GM08714 (cell line): ENCODE measurements at regions not wholly inside any gene's neighbourhood (a gene's known extent, or its start where the extent isn't known, plus 50 kb on each side); places are given as distances from the start of the nearest gene placed in this dataset.

ENCODE experiments used
- H3K4me3 ChIP-seq: fragments of 200-500 bp; sonication (Bioruptor generic); 2 replicates; pipeline ENCODE4 v1.5.1; 2014; ENCODE audit warnings: mild to moderate bottlenecking, low read length, inconsistent platforms
- ZNF274 ChIP-seq: IDR thresholded peaks from 2 replicates; pipeline ENCODE4 v1.6.1; 2012; ENCODE audit warnings: mild to moderate bottlenecking, low read depth, low read length

DNA sequence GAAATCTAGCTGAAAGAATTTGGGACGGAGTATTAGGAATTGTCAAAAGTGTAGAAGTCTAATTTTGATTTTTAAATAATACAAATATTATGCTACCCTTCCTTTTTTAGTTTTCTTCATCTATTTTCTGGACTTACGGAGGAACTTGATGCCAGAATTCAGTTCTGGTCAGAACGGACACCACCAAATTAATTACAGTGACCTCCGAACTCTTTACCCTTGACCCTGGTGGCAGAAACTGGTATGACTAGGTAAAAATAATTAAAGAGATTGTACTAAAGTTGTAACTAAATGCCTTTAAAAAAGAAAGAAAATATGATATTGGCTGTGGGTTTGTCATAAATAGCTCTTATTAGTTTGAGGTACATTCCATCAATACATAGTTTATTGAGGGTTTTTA lies 751.1 kb upstream of the MAP3K7 start:
- no peak overlapping the region for H3K4me3 ChIP-seq
- TF ChIP-seq ZNF274 = no peak

DNA sequence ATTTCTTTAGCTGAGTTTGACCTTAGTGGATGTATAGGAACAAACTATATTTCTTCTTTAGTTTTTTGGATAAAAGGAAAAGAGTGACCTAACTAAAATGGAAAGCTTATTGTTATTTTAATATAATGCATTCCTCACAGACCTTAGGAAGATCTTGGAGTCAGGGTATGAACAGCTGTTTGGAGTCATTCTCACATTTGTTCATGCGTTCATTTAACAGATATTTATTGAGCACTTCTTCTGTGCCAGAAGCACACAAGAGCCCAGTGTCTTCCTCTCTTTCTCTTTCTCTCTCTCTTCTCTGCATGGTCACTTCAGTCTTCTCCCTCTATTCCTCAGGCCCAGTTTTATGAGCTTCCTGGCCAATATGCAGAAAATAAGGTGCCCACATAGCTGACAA lies 744.0 kb upstream of the MAP3K7 start:
- no peak overlapping the region for H3K4me3 ChIP-seq
- TF ChIP-seq ZNF274 = no peak

DNA sequence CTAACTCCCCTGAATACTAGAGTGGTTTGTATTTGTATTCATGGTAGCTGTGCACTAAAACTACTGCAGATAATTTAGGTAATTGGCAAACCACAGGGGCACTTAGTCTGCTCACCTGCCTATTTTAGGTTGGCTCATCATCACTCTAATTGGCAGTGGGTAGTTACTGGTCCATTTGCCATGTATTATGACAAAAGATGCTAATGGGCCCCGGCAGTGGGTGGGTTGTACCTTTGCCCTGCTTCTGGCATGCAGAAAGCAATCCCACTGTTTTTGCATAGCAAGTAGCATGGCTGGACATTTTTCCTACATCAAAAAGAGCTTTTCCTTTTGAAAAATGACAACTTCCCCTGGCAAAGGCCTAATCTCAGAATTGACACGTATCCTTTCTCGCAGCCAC lies 741.4 kb upstream of the MAP3K7 start:
- H3K4me3 ChIP-seq = no peak overlapping the region
- TF ChIP-seq ZNF274 = no peak

DNA sequence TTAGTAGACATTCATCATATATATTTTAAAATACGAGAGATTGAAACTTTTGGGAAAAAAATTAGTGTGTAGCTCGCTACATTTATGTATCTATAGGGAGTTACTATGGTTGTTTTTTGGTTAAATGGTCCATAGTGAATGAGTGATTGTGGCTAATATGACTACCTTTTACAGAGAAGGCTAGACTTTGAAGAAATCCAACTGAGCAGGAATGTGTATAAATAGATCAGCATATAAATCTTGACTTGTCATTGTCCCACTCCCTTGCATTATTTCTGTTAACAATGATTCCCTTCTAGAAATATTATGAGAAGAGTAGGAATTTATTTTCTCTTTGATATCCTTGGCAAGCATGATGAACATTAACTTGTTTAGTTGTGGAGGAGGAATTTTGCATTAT lies 737.8 kb upstream of the MAP3K7 start:
- H3K4me3 ChIP-seq = no peak overlapping the region
- no peak for TF ChIP-seq ZNF274

DNA sequence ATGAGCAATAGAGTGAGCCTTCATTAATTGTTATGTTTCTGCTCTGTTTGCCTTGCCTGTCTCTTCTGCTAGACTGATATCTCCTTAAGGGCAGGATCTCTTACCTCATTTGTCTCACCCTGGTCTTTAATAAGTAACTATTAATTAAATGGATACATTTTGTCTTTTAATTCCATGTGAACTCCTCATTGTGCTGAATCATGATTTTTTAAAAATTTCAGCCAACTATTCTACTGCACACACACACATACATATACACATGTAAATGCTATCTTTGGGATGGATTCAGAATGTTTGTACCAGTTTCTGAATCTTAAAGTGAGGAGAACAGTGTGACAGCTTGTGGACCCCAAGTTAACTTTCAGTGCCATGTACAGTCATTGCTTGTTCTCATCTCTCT lies 731.1 kb upstream of the MAP3K7 start:
- no peak overlapping the region for H3K4me3 ChIP-seq
- no peak for TF ChIP-seq ZNF274

DNA sequence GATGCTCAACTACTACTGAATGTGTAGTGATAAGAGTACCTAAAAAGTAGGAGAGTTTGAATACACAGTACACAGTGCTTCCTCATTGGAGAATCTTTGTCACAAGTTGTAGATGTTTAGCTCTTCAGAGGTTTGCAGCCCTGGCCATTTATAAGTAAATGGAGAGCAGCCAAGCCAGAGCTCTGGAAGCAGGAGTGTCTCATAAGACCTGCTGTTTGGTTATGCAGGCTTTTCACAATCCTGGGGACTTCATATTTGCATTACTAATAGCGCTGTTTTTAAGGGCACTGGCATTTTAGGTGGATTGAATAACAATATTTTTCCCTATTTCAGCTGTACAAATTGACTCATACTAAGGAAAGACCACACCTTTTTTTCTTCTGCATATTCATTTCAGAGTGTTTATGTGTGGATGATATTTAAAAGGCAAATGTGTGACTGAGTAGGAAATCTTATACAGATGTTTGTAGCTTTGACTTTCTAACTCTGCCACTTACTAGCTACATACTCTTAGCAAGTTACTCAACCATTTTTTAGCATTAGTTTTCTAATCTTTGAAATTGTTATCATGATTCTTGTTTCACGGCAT lies 730.5 kb upstream of the MAP3K7 start:
- no peak overlapping the region for H3K4me3 ChIP-seq
- TF ChIP-seq ZNF274 = no peak

DNA sequence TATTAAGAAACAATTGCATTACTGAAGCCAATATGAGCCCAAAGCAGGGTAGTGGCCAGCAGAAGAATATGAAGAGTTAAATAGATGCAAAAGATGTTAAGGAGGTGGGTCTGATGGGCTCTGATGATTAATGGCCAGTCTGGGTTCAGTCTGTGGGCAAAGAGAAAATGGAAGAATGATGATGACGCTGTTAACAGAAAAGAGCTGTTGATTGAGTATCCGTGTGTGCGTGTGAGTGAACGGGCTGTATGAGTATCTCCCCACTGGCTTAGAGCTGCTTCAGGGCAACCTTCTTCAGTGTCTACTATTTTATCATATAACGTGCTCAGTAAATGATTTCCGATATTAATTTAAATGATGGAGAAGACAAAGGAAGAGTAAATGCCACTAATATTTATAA lies 723.3 kb upstream of the MAP3K7 start:
- H3K4me3 ChIP-seq = no peak overlapping the region
- no peak for TF ChIP-seq ZNF274

DNA sequence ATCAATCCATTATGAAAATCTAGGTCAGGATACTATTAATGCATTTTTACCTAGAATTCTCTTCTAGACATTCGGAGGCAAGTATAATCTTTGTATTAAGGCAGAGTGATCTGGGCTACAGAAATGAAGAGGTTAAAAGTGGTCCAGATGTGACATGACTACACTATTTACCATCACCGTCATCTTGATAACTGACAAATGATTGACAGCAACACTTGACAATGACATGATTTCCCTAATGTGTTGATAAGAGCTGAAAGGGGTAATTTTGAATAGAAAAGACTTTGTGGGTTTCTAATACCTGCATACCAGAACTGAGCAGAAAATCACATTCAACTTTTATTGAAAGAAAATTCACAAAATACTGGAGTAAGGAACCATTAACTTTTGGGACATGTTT lies 718.9 kb upstream of the MAP3K7 start:
- no peak for TF ChIP-seq ZNF274
- H3K4me3 ChIP-seq = no peak overlapping the region

DNA sequence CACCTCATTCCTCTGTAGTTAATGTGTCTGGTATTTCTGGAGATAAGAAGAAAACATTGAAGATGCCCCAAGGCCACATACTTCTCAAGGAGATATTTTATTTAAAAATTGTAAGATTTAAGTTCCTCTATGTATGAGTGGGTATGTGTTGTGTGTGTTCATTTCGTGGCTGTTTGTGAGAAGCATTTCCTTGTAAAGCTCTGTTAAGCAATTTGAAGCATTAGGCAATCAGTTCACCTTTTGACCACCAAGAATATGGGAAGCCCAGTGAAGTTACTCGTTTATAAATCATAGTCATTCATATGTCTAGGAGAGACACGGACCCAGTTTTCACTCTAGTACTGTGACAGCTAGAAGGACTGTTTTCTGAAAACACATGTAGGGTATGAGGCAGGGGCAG lies 717.6 kb upstream of the MAP3K7 start:
- no peak for TF ChIP-seq ZNF274
- no peak overlapping the region for H3K4me3 ChIP-seq

DNA sequence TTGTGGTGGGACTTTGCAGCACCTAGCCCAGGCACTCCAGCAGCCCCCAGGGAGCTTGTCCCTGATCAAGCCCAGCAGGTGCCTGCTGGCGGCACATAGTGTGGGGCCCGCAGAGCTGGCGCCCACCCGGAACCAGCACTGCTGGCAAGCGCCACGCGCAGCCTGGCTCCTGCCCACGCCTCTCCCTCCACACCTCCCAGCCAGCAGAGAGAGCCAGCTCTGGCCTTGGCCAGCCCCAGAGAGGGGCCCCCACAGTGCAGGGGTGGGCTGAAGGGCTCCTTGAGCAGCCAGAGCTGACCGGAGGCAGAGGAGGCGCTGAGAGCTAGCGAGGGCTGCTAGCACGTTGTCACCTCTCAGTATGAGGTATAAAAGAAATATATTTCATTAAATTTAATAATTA lies 716.5 kb upstream of the MAP3K7 start:
- TF ChIP-seq ZNF274 = no peak

DNA sequence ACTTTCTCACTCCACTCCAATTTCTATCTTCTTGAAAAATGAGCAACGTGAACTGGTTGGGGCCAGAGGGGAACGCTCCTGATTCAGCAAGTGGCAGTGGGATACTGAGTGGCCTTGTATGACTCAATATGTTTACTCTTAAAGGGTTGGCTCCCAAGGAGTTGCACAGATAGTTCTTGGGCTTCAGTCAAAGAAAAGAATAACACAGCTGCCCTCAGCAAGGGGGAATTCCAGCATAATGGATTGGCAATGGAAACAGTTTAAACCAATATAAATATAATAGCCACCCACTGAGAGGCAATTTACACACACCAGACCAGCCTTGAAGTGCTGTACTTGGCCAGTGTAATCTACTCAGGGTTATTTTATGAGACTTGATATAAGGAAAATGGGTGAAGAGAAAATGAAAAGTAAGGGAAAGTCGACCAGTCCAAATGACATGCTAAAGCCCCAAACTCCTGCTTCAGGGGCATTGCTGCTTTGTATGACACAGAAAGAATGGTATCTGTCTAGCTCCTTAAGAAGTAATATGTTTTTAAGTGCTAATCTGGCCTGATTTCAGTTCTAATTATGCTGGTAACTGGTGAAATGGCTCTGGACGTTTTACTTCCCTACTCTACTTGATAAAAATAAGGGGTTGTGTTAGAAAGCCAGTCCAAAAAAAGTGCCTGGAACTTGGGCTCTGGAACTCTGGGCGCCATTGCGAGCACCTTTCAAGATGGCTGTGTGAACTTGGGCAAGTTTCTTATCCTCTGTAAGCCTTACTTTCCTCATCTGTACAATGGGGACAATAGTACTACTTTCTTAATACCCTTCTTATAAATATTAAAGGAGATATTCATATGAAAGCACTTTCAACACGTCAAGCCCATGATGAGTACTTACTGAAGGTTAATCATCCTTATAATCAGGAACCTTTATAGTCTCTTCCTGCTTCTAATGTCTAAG lies 712.9 kb upstream of the MAP3K7 start:
- no peak overlapping the region for H3K4me3 ChIP-seq
- TF ChIP-seq ZNF274 = no peak

More for the DNA sequence above, 716.5 kb upstream of the MAP3K7 start:
- no peak overlapping the region for H3K4me3 ChIP-seq

DNA sequence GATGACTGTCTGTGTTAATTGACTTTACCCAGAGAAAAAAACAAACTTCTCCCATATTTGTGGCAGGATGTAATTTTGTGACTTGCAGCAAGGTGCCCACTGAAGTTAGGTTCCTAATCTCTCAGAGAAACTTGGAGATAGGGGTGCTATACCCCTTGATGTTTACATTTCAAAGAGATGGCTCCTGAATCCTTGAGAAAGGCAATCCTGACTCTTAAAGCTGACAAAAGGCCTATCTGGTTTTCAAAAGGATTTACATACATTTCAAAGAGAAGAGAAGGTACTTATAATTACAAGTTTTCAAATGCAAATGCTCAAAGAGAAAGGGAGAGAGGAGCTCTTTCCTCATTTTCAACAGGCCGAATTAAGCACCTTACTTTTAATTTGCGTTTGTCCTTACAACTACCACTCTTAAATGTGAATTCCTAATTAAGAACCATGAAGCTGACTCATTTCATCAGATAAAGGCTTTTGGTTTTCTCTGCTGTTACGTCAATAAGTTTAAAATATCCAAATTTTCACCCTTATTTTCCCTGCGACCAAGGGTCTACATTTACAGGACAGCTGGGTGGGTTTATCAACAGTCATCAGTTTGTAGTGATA lies 711.8 kb upstream of the MAP3K7 start:
- H3K4me3 ChIP-seq = no peak overlapping the region
- TF ChIP-seq ZNF274 = no peak

DNA sequence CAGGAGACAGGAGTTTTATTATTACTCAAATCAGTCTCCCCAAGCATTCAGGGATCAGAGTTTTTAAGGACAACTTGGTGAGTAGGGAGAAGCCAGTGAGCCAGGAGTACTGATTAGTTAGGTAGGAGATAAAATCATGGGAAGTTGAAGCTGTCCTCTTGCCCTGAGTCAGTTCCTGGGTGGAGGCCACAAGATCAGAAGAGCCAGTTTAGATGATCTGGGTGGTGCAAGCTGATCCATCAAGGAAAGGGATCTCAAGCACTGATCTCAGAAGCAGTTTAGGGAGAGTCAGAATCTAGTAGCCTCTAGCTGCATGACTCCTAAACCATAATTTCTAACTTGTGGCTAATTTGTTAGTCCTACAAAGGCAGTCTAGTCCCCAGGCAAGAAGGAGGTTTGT lies 706.5 kb upstream of the MAP3K7 start:
- TF ChIP-seq ZNF274 = no peak
- H3K4me3 ChIP-seq = no peak overlapping the region

DNA sequence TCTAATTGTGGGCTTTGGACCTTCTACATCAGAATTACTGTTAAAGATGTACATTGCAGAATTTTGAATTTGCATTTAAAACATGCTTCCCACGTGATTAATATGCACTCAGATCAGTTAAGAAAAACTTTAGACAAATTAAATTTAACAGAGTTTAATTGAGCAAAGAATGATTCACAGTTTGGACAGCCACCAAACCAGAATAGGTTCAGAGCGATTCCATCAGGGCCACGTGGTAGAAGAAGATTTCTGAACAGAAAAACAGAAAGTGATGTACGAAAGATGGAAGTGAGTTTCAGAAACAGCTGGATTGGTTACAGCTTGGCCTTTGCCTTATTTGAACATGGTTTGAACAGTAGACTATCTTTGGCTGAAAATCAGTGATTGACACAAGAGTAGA lies 704.2 kb upstream of the MAP3K7 start:
- H3K4me3 ChIP-seq = no peak overlapping the region
- TF ChIP-seq ZNF274 = no peak

DNA sequence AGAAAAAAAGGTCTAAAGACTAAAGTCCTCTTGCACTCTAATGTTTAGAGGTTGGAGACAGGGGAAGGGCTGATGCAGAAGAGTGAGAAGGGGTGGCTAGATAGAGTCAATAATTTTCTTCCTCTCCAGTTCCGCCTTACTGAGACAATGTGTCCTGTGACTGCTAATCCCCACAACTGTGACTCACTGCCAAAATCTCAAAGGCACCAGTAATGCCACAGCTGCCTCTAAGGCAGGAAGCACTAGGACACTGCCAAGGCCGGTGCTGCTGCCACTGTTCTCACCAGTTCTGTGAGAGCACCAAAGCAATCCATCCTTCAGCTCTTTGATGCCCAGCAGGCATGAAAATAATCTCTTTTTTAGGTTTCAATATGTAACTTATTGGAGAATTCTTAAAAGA lies 701.9 kb upstream of the MAP3K7 start:
- no peak overlapping the region for H3K4me3 ChIP-seq
- TF ChIP-seq ZNF274 = no peak
